ENCODE measurements at regions not wholly inside any gene's neighbourhood (a gene's known extent, or its start where the extent isn't known, plus 50 kb on each side); places are given as distances from the start of the nearest gene placed in this dataset.

GRCh38 chr5:51990661-51991180 is 607.5 kb downstream of the ISL1 start:
- Histone ChIP-seq H3K79me1 (ENCODE audit: low read depth in 1 of 2, low read length in 2 of 2) (no peaks in the 10 kb centered on the region), H3K14ac (replicated peaks; ENCODE audit: low read depth, low read length) (no peak overlapping the region), H3K9ac (ENCODE audit: low read depth, low read length) (no peak overlapping the region), H3K27ac (ENCODE audit: insufficient read depth, low read length) (no peak overlapping the region), H3K4me1 (ENCODE audit: control insufficient read depth, insufficient read depth, low read length) (no peaks in the 10 kb centered on the region), H4K8ac (ENCODE audit: low read depth in 2 of 2, low read length in 2 of 2) (no peak overlapping the region), H2BK15ac (ENCODE audit: low read depth, low read length) (no peak overlapping the region), H3K27me3 (ENCODE audit: control insufficient read depth, insufficient read depth, low read length) (no peaks in the 10 kb centered on the region), H2BK120ac (ENCODE audit: low read depth, low read length) (no peak overlapping the region), H2BK20ac (ENCODE audit: low read depth, low read length) (no peak overlapping the region), H2AFZ (replicated peaks; ENCODE audit: low read length, poor library complexity) (no peak overlapping the region), H2AK9ac (replicated peaks; ENCODE audit: low read depth, low read length, poor library complexity) (no peak overlapping the region), H4K5ac (ENCODE audit: low read depth, low read length) (no peak overlapping the region), H3K9me3 (ENCODE audit: control insufficient read depth, insufficient read depth, low read length) (no peaks in the 10 kb centered on the region), H3K4ac (ENCODE audit: low read depth, low read length) (no peak overlapping the region), H3K36me3 (ENCODE audit: control insufficient read depth, insufficient read depth, low read length) (no peaks in the 10 kb centered on the region), H2BK5ac (ENCODE audit: low read depth, low read length, poor library complexity, severe bottlenecking) (no peak overlapping the region), H3K9me1 (ENCODE audit: insufficient read depth, low read length) (no peaks in the 10 kb centered on the region), H3K56ac (ENCODE audit: extremely low read depth, insufficient read depth, low read length) (no peak overlapping the region), H3K18ac (ENCODE audit: low read depth, low read length) (no peak overlapping the region), H4K91ac (ENCODE audit: insufficient read depth, low read depth, low read length) (no peak overlapping the region), H3K23ac (ENCODE audit: low read depth, low read length) (no peak overlapping the region), H3K4me3 (ENCODE audit: insufficient read depth, low read depth, low read length) (no peak overlapping the region), H4K20me1 (ENCODE audit: insufficient read depth, low read length) (no peaks in the 10 kb centered on the region), H3K4me2 (ENCODE audit: low read depth, low read length) (no peak overlapping the region), H2AK5ac (ENCODE audit: low read depth, low read length) (no peak overlapping the region)
- no TSS peak for BruUV-seq (replicated peaks)
- intact Hi-C loops (cut with micrococcal nuclease) (no loop called here), in situ Hi-C loops (cut with MboI; ENCODE audit: low sequenced_read_pairs) (no loop called here), dilution Hi-C loops (cut with HindIII; ENCODE audit: low sequenced_read_pairs, unreplicated experiment) (no loop called here)
- no CpG with 5 or more reads among the region's 1 CpG for WGBS, 2 experiments (ENCODE audit: extremely low coverage in 2 of 2, insufficient read length in 1 of 2)
- ChIA-PET CTCF (no interaction called here), POLR2A (ENCODE audit: unreplicated experiment) (no interaction called here)
- TF ChIP-seq CHD1 (IDR thresholded peaks at IDR 0.05; ENCODE audit: low read depth, low read length) (no peak), BHLHE40 (IDR thresholded peaks at IDR 0.05; ENCODE audit: low read depth, low read length) (no peak), NFE2L2 (IDR thresholded peaks at IDR 0.05; ENCODE audit: low read depth, low read length) (no peak), FOS (IDR thresholded peaks at IDR 0.05; ENCODE audit: low read depth, low read length) (no peak), RFX5 (IDR thresholded peaks at IDR 0.05; ENCODE audit: low read depth, low read length) (no peak), CTCF (conservative IDR thresholded peaks at IDR 0.05; ENCODE audit: low read depth, low read length) (no peak), RCOR1 (IDR thresholded peaks at IDR 0.05; ENCODE audit: insufficient replicate concordance, low read length) (no peak), SMC3 (IDR thresholded peaks at IDR 0.05; ENCODE audit: low read depth, low read length) (no peak), CEBPB (IDR thresholded peaks at IDR 0.05; ENCODE audit: low read depth, low read length) (no peak), POLR2A (IDR thresholded peaks at IDR 0.05; ENCODE audit: low read depth, low read length) (no peak), RAD21 (IDR thresholded peaks at IDR 0.05; ENCODE audit: low read length) (no peak)
- TF ChIP-seq, protein P1, sequence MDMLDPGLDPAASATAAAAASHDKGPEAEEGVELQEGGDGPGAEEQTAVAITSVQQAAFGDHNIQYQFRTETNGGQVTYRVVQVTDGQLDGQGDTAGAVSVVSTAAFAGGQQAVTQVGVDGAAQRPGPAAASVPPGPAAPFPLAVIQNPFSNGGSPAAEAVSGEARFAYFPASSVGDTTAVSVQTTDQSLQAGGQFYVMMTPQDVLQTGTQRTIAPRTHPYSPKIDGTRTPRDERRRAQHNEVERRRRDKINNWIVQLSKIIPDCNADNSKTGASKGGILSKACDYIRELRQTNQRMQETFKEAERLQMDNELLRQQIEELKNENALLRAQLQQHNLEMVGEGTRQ (IDR thresholded peaks at IDR 0.05; ENCODE audit: low read depth, low read length): no peak
- DNase-seq: no peak
- no peak for ATAC-seq (ENCODE audit: low read depth)

All from IMR-90 (cell line).